Psoas muscle (tissue), 7 donors: ENCODE measurements at regions not wholly inside any gene's neighbourhood (a gene's known extent, or its start where the extent isn't known, plus 50 kb on each side); places are given as distances from the start of the nearest gene placed in this dataset.

ENCODE experiments used
- ATAC-seq, 4 donors: fragments of 200-7000 bp; cut with Tn5 transposase; one replicate each; pipeline ENCODE4 v1.9.1; 2020; ENCODE audit warnings: moderate library complexity in 3 of 4, mild to moderate bottlenecking in 2 of 4
- DNase-seq, 2 donors: peaks; one replicate each; pipeline ENCODE4 v3.0.0-alpha.2; 2020
- H3K27ac ChIP-seq: fragments of 200-600 bp; one replicate; pipeline ENCODE4 v1.8.0; 2022
- H3K27me3 ChIP-seq, 3 donors: fragments of 200-600 bp in 1 of 3; one replicate each; pipeline versions ENCODE4 v1.6.1 to v1.8.0; 2013 to 2022; ENCODE audit warnings: low read length in 2 of 3, mild to moderate bottlenecking in 2 of 3, moderate library complexity in 1 of 3; ENCODE audit not compliant: insufficient read depth in 3 of 3
- H3K36me3 ChIP-seq, 2 donors: fragments of 200-600 bp in 1 of 2; one replicate each; pipeline versions ENCODE4 v1.6.1 to v1.8.0; 2013 to 2022; ENCODE audit warnings: low read depth in 1 of 2, mild to moderate bottlenecking in 1 of 2, moderate library complexity in 1 of 2; ENCODE audit not compliant: insufficient read depth in 1 of 2
- H3K4me1 ChIP-seq: fragments of 200-600 bp; one replicate; pipeline ENCODE4 v1.8.0; 2022
- H3K4me3 ChIP-seq: fragments of 200-600 bp; one replicate; pipeline ENCODE4 v1.8.0; 2022; ENCODE audit warnings: mild to moderate bottlenecking
- H3K9me3 ChIP-seq: fragments of 200-600 bp; one replicate; pipeline ENCODE4 v1.8.0; 2022
- CTCF ChIP-seq: fragments of 200-600 bp; IDR thresholded peaks from one replicate; pipeline ENCODE4 v1.8.0; 2022; ENCODE audit warnings: antibody characterized with exemption
- WGBS, 3 donors: extraction: QIAGEN DNeasy Blood & Tissue Kit; methylation state at CpG; one replicate each; pipeline versions ENCODE4 v1.1.6 to v1.1.7; 2013; 5-methylcytosine and 5-hydroxymethylcytosine counted together
- intact Hi-C, 2 donors: fragments of 100-400 bp; cut with DNase I; formaldehyde crosslinking; loops; one replicate each; pipeline versions ENCODE4 v1.11.0 to v1.14.2; 2022
- donor health status: healthy with polysubstance abuse.
- donor health status: DM: no; HTN: no; CAD: no; lungs with moderate emphysema.
- donor health status: Bipolar disorder and iron deficiency.
- donor health status: healthy.
- donor health status: DM: yes; HTN: yes; CAD: no.
- donor health status: DM: no; HTN: no; CAD: no.
- donor health status: DM: yes; HTN: yes; CAD: no.

- Histone ChIP-seq H3K4me3 (no peak overlapping the region), H3K4me1 (no peaks in the 10 kb centered on the region), H3K36me3 (no peaks in the 10 kb centered on the region), H3K27me3 (no peaks in the 10 kb centered on the region), H3K9me3 (no peaks in the 10 kb centered on the region), H3K27ac (no peak overlapping the region)
- no peak for DNase-seq
- intact Hi-C loops = no loop called here
- no peak for TF ChIP-seq CTCF
- WGBS, 3 donors = 68 to 77% (median 69%) methylated on average over 3 of the region's 3 CpGs
- ATAC-seq = no peak
Observed at GRCh38 chr7:25431956-25432450, 203.7 kb upstream of the NPVF start.

- H3K27ac ChIP-seq = no peak overlapping the region
- no peak for DNase-seq
- no peaks in the 10 kb centered on the region for H3K4me1 ChIP-seq
- H3K36me3 ChIP-seq = no peaks in the 10 kb centered on the region
- no peak overlapping the region for H3K4me3 ChIP-seq
- WGBS, 3 donors = 82 to 88% (median 84%) methylated on average over 2 of the region's 2 CpGs
- no peak for ATAC-seq
- no peak for TF ChIP-seq CTCF
- no peaks in the 10 kb centered on the region for H3K9me3 ChIP-seq
- intact Hi-C loops = no loop called here
- H3K27me3 ChIP-seq = no peaks in the 10 kb centered on the region
Observed at GRCh38 chr7:25432807-25433206, 204.5 kb upstream of the NPVF start.

GRCh38 chr7:25436413-25436812, 208.1 kb upstream of the NPVF start:
- DNase-seq (no peak), ATAC-seq (no peak)
- no peak overlapping the region for H3K4me3 ChIP-seq
- H3K36me3 ChIP-seq = no peaks in the 10 kb centered on the region
- TF ChIP-seq CTCF = no peak
- peaks cover 4% of the 10 kb centered on the region for H3K9me3 ChIP-seq
- WGBS, 3 donors = 91 to 96% (median 95%) methylated on average over 3 of the region's 3 CpGs
- intact Hi-C loops = no loop called here
- H3K27me3 ChIP-seq = no peaks in the 10 kb centered on the region
- H3K27ac ChIP-seq = no peak overlapping the region
- no peaks in the 10 kb centered on the region for H3K4me1 ChIP-seq

- H3K36me3 ChIP-seq = no peaks in the 10 kb centered on the region
- H3K4me1 ChIP-seq = no peaks in the 10 kb centered on the region
- H3K9me3 ChIP-seq = peaks cover 11% of the 10 kb centered on the region
- no peaks in the 10 kb centered on the region for H3K27me3 ChIP-seq
- H3K27ac ChIP-seq = no peak overlapping the region
- H3K4me3 ChIP-seq = no peak overlapping the region
- no peak for TF ChIP-seq CTCF
- no peak for DNase-seq
- intact Hi-C loops = no loop called here
- ATAC-seq = no peak
Observed at GRCh38 chr7:25437308-25437707, 209.0 kb upstream of the NPVF start.

- peaks cover 14% of the 10 kb centered on the region for H3K9me3 ChIP-seq
- peaks cover 0 to 3% (median 0%) of the 10 kb centered on the region in 3 donors for H3K27me3 ChIP-seq
- H3K4me3 ChIP-seq = no peak overlapping the region
- no peak overlapping the region for H3K27ac ChIP-seq
- H3K4me1 ChIP-seq = peaks cover 8% of the 10 kb centered on the region
- H3K36me3 ChIP-seq = no peaks in the 10 kb centered on the region
- intact Hi-C loops = no loop called here
- TF ChIP-seq CTCF = no peak
- 64 to 71% (median 70%) methylated on average over 1 of the region's 1 CpG for WGBS, 3 donors
- DNase-seq = no peak
- ATAC-seq = no peak
Observed at GRCh38 chr7:25444991-25445390, 216.7 kb upstream of the NPVF start.
